ENCODE measurements at regions not wholly inside any gene's neighbourhood (a gene's known extent, or its start where the extent isn't known, plus 50 kb on each side); places are given as distances from the start of the nearest gene placed in this dataset.
A peak's percentile ranks its signal among the peaks of the same experiment; 100 is the strongest.

- RAD21 ChIA-PET (ENCODE audit: unreplicated experiment), result interaction anchor here (0.8 to 1.0 kb wide), 2 partner anchors 10 to 258 kb away, joined by 3 to 4 read pairs; no protein-coding TSS in a partner anchor
- FAIRE-seq, result peak; percentile 99
- no peak overlapping the region for H3K27ac ChIP-seq (ENCODE audit: control insufficient read depth, insufficient read depth)
- in situ Hi-C loops (cut with MboI), result no loop called here
- peaks cover 6% of the 10 kb centered on the region for H3K4me1 ChIP-seq (ENCODE audit: control insufficient read depth, insufficient read depth, low read length)
- H3K4me2 ChIP-seq (ENCODE audit: control insufficient read depth, insufficient read depth), result peak overlapping the region; percentile 69
- no peaks in the 10 kb centered on the region for H3K9me3 ChIP-seq (replicated peaks; ENCODE audit: control insufficient read depth, insufficient read depth, low read length)
- 4% methylated on average over 14 of the region's 15 CpGs for WGBS (ENCODE audit: insufficient coverage, insufficient replicate concordance, low lambda C conversion rate, missing lambda C conversion rate)
- no peaks in the 10 kb centered on the region for H3K36me3 ChIP-seq (ENCODE audit: control insufficient read depth in 2 of 2, insufficient read depth in 2 of 2, low read length in 1 of 2)
- ATAC-seq, result peak; percentile 100
- no TSS peak for BruUV-seq (replicated peaks)
- peak; percentile 74 for DNase-seq (ENCODE audit: low read depth, low spot score)
- H3K79me2 ChIP-seq (ENCODE audit: control insufficient read depth, insufficient read depth, low read length), result no peaks in the 10 kb centered on the region
- intact Hi-C loops (cut with micrococcal nuclease; ENCODE audit: unreplicated experiment), result no loop called here
- SMC1A ChIA-PET (ENCODE audit: uncharacterized antibody, unreplicated experiment), result interaction anchor here (0.7 to 1.1 kb wide), 6 partner anchors 15 to 153 kb away, joined by 3 to 4 read pairs (median 3); no protein-coding TSS in a partner anchor
- no peaks in the 10 kb centered on the region for H4K20me1 ChIP-seq (ENCODE audit: control insufficient read depth, insufficient read depth)
- H3K4me3 ChIP-seq, result peak overlapping the region; percentile 52
- no peak overlapping the region for H3K9ac ChIP-seq (ENCODE audit: control insufficient read depth, insufficient read depth, low read length)
- H2AFZ ChIP-seq (ENCODE audit: control insufficient read depth, low read depth, low read length), result 0 out of 2 replicates have a peak overlapping the region, but pooled peaks have one; percentile 24
- POLR2A ChIA-PET, result interaction anchor here (0.6 kb wide), 1 partner anchor 381 kb away, joined by 4 read pairs; no protein-coding TSS in a partner anchor
- CTCF ChIA-PET, result interaction anchor here (1.0 to 1.5 kb wide), 4 partner anchors 15 to 762 kb away, joined by 3 to 6 read pairs (median 4); no protein-coding TSS in a partner anchor
- no peaks in the 10 kb centered on the region for H3K27me3 ChIP-seq (replicated peaks in 1 of 2; ENCODE audit: control insufficient read depth in 2 of 2, insufficient read depth in 2 of 2, low read length in 1 of 2)
- TF ChIP-seq ZNF24 (IDR thresholded peaks at IDR 0.05), result peak; percentile 52
- peak; percentile 95 for TF ChIP-seq BCL11A (IDR thresholded peaks at IDR 0.05; ENCODE audit: low read depth, low read length)
- TF ChIP-seq PML (IDR thresholded peaks at IDR 0.05; ENCODE audit: low read length), result 0 out of 2 replicates have a peak, but pooled peaks have one; percentile 45
- peak; percentile 87 for TF ChIP-seq NBN (IDR thresholded peaks at IDR 0.05)
- no peak for TF ChIP-seq HDAC6 (IDR thresholded peaks at IDR 0.05; ENCODE audit: unreplicated experiment)
- TF ChIP-seq ZNF217 (IDR thresholded peaks at IDR 0.05), result peak; percentile 92
- TF ChIP-seq DPF2 (IDR thresholded peaks at IDR 0.05), result peak; percentile 98
- no peak for TF ChIP-seq NFXL1 (IDR thresholded peaks at IDR 0.05; ENCODE audit: borderline replicate concordance)
- TF ChIP-seq, protein P1, sequence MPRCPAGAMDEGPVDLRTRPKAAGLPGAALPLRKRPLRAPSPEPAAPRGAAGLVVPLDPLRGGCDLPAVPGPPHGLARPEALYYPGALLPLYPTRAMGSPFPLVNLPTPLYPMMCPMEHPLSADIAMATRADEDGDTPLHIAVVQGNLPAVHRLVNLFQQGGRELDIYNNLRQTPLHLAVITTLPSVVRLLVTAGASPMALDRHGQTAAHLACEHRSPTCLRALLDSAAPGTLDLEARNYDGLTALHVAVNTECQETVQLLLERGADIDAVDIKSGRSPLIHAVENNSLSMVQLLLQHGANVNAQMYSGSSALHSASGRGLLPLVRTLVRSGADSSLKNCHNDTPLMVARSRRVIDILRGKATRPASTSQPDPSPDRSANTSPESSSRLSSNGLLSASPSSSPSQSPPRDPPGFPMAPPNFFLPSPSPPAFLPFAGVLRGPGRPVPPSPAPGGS (IDR thresholded peaks at IDR 0.05; ENCODE audit: borderline replicate concordance, insufficient read depth, low read depth, low read length, poor library complexity, severe bottlenecking), result peak; percentile 89
- no peak for TF ChIP-seq MTA3 (IDR thresholded peaks at IDR 0.05; ENCODE audit: borderline replicate concordance, low read length)
- TF ChIP-seq JUND (IDR thresholded peaks at IDR 0.05; ENCODE audit: low read depth, low read length), result peak; percentile 93
- peak; percentile 87 for TF ChIP-seq MEF2B (IDR thresholded peaks at IDR 0.05; ENCODE audit: partially characterized antibody, poor library complexity, severe bottlenecking)
- TF ChIP-seq ZNF622 (IDR thresholded peaks at IDR 0.05), result no peak
- TF ChIP-seq IKZF2 (IDR thresholded peaks at IDR 0.05), result peak; percentile 95 to 97
- TF ChIP-seq PRDM15 (CRISPR knock-in tag; IDR thresholded peaks at IDR 0.05), result no peak
- peak; percentile 93 for TF ChIP-seq TCF3 (IDR thresholded peaks at IDR 0.05; ENCODE audit: borderline replicate concordance, insufficient read depth, low read depth, low read length)
- no peak for TF ChIP-seq MYB (IDR thresholded peaks at IDR 0.05; ENCODE audit: borderline replicate concordance, low read depth, low read length)
- no peak for TF ChIP-seq SMC3 (IDR thresholded peaks at IDR 0.05; ENCODE audit: borderline replicate concordance, low read length)
- TF ChIP-seq NFYA (IDR thresholded peaks at IDR 0.05; ENCODE audit: borderline replicate concordance, low read depth, low read length), result no peak
- no peak for TF ChIP-seq EZH2 (IDR thresholded peaks at IDR 0.05; ENCODE audit: borderline replicate concordance, control insufficient read depth, low read depth, low read length)
Measured at GRCh38 chr6:97669191-97670031, 386.4 kb upstream of the MMS22L start.

Measured in GM12878 (cell line).